Stomach (tissue), 8 donors: ENCODE measurements at regions not wholly inside any gene's neighbourhood (a gene's known extent, or its start where the extent isn't known, plus 50 kb on each side); places are given as distances from the start of the nearest gene placed in this dataset.

Source experiments
- DNase-seq, 2 donors: peaks; one replicate each; pipeline versions ENCODE4 v3.0.0 to v3.0.0-alpha.2; 2013 to 2019
- H3K27ac ChIP-seq, 5 donors: fragments of 200-600 bp in 4 of 5; sonication (generic) in 4 of 5; one replicate each; pipeline ENCODE4 v1.5.1; 2013 to 2019; ENCODE audit warnings: mild to moderate bottlenecking in 1 of 5, moderate library complexity in 1 of 5
- H3K27me3 ChIP-seq, 3 donors: fragments of 200-600 bp; sonication (generic); one replicate each; pipeline ENCODE4 v1.5.1; 2017 to 2019; ENCODE audit warnings: mixed run types in 1 of 3
- H3K36me3 ChIP-seq, 4 donors: fragments of 200-600 bp; sonication (generic); 1 replicate in 3 of 4; 2 replicates in 1 of 4; pipeline ENCODE4 v1.5.1; 2016 to 2019
- H3K4me1 ChIP-seq, 4 donors: fragments of 200-600 bp; sonication (generic); one replicate each; pipeline ENCODE4 v1.5.1; 2016 to 2019
- H3K4me3 ChIP-seq, 4 donors: fragments of 200-600 bp; sonication (generic) in 3 of 4; one replicate each; pipeline ENCODE4 v1.5.1; 2016 to 2019; ENCODE audit warnings: mild to moderate bottlenecking in 1 of 4
- H3K9me3 ChIP-seq, 4 donors: fragments of 200-600 bp; sonication (generic); one replicate each; pipeline ENCODE4 v1.5.1; 2016 to 2019
- EP300 ChIP-seq: sonication (generic); formaldehyde crosslinking; IDR thresholded peaks from one replicate; pipeline ENCODE4 v1.6.1; 2017; ENCODE audit warnings: antibody characterized with exemption
- POLR2A ChIP-seq, 4 donors: fragments of 450-650 bp; IDR thresholded peaks; one replicate each; pipeline ENCODE4 v1.6.1; 2016; ENCODE audit warnings: antibody characterized with exemption in 4 of 4, control low read depth in 2 of 4, mild to moderate bottlenecking in 1 of 4, moderate library complexity in 1 of 4
- POLR2AphosphoS5 ChIP-seq, 3 donors: sonication (generic); formaldehyde crosslinking; IDR thresholded peaks; one replicate each; pipeline ENCODE4 v1.6.1; 2016; ENCODE audit warnings: antibody characterized with exemption in 3 of 3
- WGBS, 5 donors: extraction: QIAGEN DNeasy Blood & Tissue Kit in 3 of 5; methylation state at CpG; one replicate each; pipeline versions ENCODE4 v1.1.5 to v1.1.7; 2013 to 2018; 5-methylcytosine and 5-hydroxymethylcytosine counted together
- intact Hi-C: fragments of 100-400 bp; cut with DNase I; formaldehyde crosslinking; loops from one replicate; pipeline ENCODE4 v1.15.1; 2023; ENCODE audit warnings: low total_unique reads
- TF ChIP-seq, protein P1 (sequence below), 7 experiments: fragments of 450-650 bp in 4 of 7; fragments of 200-600 bp in 3 of 7; sonication (generic) in 3 of 7; IDR thresholded peaks; one replicate each; pipeline ENCODE4 v1.5.1; 2016 to 2019; ENCODE audit warnings: antibody characterized with exemption in 7 of 7, control low read depth in 2 of 7, mild to moderate bottlenecking in 1 of 7
- donor health status: healthy with polysubstance abuse.
- donor health status: Bipolar disorder and iron deficiency.
- donor health status: healthy.

DNA sequence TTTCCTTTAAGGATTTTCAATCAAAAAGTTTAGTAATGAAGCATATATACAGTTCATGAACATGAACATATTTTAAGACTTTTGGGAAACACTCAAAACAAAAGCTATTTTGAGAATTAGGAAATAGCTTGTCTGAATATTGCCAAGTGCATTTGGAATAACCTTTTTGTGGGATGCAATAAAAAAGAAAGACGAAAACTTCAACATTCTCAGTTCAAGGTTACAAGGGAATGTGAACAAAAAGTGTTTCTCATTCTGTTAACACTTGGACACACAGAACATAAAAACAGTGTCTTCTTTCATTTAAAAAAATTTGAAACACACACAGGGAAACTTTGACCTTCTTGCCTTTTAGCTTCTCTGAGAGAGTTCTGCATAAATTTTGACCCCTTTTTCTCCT is 72.7 kb upstream of the TCF21 start:
- no peaks in the 10 kb centered on the region for H3K4me1 ChIP-seq
- H3K4me3 ChIP-seq, result no peak overlapping the region
- H3K9me3 ChIP-seq, result no peaks in the 10 kb centered on the region
- H3K36me3 ChIP-seq, result no peaks in the 10 kb centered on the region
- no peaks in the 10 kb centered on the region for H3K27me3 ChIP-seq
- DNase-seq, result no peak
- intact Hi-C loops, result no loop called here
- 64 to 82% (median 77%) methylated on average over 1 of the region's 1 CpG for WGBS, 5 donors
- TF ChIP-seq EP300 (no peak), POLR2AphosphoS5 (IDR thresholded peaks at IDR 0.05) (no peak), POLR2A (IDR thresholded peaks at IDR 0.05) (no peak)
- TF ChIP-seq, protein P1, sequence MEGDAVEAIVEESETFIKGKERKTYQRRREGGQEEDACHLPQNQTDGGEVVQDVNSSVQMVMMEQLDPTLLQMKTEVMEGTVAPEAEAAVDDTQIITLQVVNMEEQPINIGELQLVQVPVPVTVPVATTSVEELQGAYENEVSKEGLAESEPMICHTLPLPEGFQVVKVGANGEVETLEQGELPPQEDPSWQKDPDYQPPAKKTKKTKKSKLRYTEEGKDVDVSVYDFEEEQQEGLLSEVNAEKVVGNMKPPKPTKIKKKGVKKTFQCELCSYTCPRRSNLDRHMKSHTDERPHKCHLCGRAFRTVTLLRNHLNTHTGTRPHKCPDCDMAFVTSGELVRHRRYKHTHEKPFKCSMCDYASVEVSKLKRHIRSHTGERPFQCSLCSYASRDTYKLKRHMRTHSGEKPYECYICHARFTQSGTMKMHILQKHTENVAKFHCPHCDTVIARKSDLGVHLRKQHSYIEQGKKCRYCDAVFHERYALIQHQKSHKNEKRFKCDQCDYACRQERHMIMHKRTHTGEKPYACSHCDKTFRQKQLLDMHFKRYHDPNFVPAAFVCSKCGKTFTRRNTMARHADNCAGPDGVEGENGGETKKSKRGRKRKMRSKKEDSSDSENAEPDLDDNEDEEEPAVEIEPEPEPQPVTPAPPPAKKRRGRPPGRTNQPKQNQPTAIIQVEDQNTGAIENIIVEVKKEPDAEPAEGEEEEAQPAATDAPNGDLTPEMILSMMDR (IDR thresholded peaks at IDR 0.05), result no peak
- H3K27ac ChIP-seq, result no peak overlapping the region

DNA sequence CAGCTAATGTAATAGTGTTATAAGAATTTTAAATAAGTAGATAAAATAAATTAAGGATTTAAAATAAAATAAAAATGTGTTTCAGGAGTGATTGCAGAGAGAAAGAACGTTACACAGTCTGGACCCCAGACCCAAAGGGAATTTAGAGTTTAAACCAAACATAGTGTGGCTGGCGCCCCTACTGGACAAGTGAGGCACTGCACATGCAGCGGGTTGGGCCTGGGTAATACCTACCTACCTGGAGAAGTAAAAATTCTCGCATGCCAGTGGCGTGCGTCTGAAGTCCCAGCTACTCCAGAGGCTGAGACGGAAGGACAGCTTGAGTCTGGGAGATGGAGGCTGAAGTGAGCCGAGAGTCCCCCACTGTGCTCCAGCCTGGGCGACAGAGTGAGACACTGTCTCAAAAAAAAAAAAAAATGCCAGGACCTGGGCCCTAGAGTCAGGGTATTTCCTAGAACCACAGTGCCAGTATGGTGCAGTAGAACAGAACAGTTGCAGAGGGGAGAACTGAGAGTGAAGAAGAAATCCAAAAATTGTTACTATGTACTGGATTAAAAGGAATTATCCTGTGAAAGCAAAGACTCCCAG is 71.4 kb upstream of the TCF21 start:
- DNase-seq, result no peak
- WGBS, 5 donors, result 78 to 85% (median 82%) methylated on average over 9 of the region's 9 CpGs

DNA sequence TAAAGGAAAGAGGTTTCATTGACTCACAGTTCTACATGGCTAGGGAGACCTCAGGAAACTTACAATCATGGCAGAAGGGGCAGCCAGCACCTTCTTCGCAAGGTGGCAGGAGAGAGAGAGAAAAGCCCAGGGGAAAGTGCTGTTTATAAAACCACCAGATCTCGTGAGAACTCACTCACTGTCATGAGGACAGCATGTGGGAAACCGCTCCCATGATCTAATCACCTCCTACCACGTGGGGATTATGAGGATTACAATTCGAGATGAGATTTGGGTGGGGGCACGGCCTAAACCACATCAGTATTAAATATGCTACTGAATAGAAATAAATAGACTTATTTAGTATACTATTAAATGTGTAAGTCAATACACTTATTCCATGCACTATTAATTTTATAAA is 70.6 kb upstream of the TCF21 start:
- Histone ChIP-seq H3K4me1 (no peaks in the 10 kb centered on the region), H3K27ac (no peak overlapping the region), H3K4me3 (no peak overlapping the region), H3K27me3 (peaks cover 0 to 3% (median 0%) of the 10 kb centered on the region in 3 donors), H3K9me3 (no peaks in the 10 kb centered on the region), H3K36me3 (no peaks in the 10 kb centered on the region)
- TF ChIP-seq POLR2A (IDR thresholded peaks at IDR 0.05) (no peak), EP300 (no peak), POLR2AphosphoS5 (IDR thresholded peaks at IDR 0.05) (no peak)
- TF ChIP-seq, protein P1 (IDR thresholded peaks at IDR 0.05), result no peak
- 71 to 79% (median 75%) methylated on average over 6 of the region's 6 CpGs for WGBS, 5 donors
- DNase-seq, result no peak
- intact Hi-C loops, result no loop called here

More for the DNA sequence above, 71.4 kb upstream of the TCF21 start:
- no peaks in the 10 kb centered on the region for H3K9me3 ChIP-seq
- no peak overlapping the region for H3K27ac ChIP-seq
- intact Hi-C loops, result no loop called here
- peaks cover 0 to 3% (median 0%) of the 10 kb centered on the region in 3 donors for H3K27me3 ChIP-seq
- no peaks in the 10 kb centered on the region for H3K36me3 ChIP-seq
- no peaks in the 10 kb centered on the region for H3K4me1 ChIP-seq
- TF ChIP-seq POLR2A (IDR thresholded peaks at IDR 0.05), result no peak
- TF ChIP-seq, protein P1 (IDR thresholded peaks at IDR 0.05), result peak in 3 of 7 experiments; percentile 38 to 42 (median 39)
- no peak overlapping the region for H3K4me3 ChIP-seq

DNA sequence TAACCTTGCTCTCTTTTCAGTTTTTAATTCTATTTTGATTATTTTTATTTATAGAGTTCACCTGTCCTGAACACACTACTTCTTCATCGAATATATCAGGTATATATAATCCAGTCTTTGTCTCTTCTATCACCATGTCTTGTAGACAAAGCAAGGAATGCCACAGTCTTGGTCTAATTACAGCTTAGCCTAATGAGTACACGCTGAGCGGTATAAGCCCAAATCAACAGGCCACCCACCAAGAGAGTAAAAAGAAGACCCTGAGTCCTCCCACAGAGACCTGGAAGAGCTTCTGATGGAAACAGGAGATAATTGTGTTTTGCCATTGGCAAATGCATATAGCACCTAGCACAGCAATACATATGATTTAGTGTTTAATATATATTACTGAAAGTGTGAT is 68.7 kb upstream of the TCF21 start:
- no peaks in the 10 kb centered on the region for H3K36me3 ChIP-seq
- TF ChIP-seq POLR2A (IDR thresholded peaks at IDR 0.05), result no peak
- no peak for TF ChIP-seq EP300
- TF ChIP-seq POLR2AphosphoS5 (IDR thresholded peaks at IDR 0.05), result no peak
- DNase-seq, result no peak
- 65 to 75% (median 70%) methylated on average over 3 of the region's 3 CpGs for whole genome bisulfite sequencing, 5 donors
- intact Hi-C loops, result no loop called here
- H3K27me3 ChIP-seq, result peaks cover 0 to 3% (median 0%) of the 10 kb centered on the region in 3 donors
- H3K27ac ChIP-seq, result no peak overlapping the region
- no peak overlapping the region for H3K4me3 ChIP-seq
- H3K4me1 ChIP-seq, result no peaks in the 10 kb centered on the region
- no peaks in the 10 kb centered on the region for H3K9me3 ChIP-seq

DNA sequence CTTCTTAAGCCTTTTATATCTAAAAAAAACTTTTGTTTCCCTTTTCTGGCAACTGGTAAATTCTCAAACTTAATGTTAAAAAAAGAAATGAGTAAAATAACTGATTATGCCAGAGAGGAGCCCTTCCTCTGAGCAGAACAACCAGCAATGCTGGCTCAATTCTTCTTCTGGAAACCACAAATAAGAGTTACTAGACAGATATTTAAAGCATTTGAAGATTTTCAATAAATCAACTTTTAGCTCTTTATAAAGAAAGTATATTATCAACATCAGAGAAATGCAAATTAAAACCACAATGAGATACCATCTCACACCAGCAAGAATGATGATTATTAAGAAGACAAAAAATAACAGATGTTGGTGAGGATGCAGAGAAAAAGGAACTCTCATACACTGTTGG is 61.1 kb upstream of the TCF21 start:
- Histone ChIP-seq H3K27me3 (no peaks in the 10 kb centered on the region), H3K36me3 (no peaks in the 10 kb centered on the region), H3K4me1 (no peaks in the 10 kb centered on the region), H3K9me3 (no peaks in the 10 kb centered on the region), H3K27ac (no peak overlapping the region), H3K4me3 (no peak overlapping the region)
- TF ChIP-seq POLR2A (IDR thresholded peaks at IDR 0.05), result no peak
- no peak for TF ChIP-seq POLR2AphosphoS5 (IDR thresholded peaks at IDR 0.05)
- no peak for DNase-seq
- intact Hi-C loops, result no loop called here
